GM12872 (cell line): ENCODE measurements at regions not wholly inside any gene's neighbourhood (a gene's known extent, or its start where the extent isn't known, plus 50 kb on each side); places are given as distances from the start of the nearest gene placed in this dataset.

ENCODE experiments used
- TF ChIP-seq, protein P1 (sequence below): IDR thresholded peaks from 3 replicates; pipeline ENCODE4 v1.5.1; 2011; ENCODE audit warnings: low read depth, mild to moderate bottlenecking, low read length, moderate library complexity; ENCODE audit not compliant: insufficient read depth

GRCh38 chr20:16844406-16844805 lies 96.2 kb downstream of the OTOR start:
- TF ChIP-seq, protein P1, sequence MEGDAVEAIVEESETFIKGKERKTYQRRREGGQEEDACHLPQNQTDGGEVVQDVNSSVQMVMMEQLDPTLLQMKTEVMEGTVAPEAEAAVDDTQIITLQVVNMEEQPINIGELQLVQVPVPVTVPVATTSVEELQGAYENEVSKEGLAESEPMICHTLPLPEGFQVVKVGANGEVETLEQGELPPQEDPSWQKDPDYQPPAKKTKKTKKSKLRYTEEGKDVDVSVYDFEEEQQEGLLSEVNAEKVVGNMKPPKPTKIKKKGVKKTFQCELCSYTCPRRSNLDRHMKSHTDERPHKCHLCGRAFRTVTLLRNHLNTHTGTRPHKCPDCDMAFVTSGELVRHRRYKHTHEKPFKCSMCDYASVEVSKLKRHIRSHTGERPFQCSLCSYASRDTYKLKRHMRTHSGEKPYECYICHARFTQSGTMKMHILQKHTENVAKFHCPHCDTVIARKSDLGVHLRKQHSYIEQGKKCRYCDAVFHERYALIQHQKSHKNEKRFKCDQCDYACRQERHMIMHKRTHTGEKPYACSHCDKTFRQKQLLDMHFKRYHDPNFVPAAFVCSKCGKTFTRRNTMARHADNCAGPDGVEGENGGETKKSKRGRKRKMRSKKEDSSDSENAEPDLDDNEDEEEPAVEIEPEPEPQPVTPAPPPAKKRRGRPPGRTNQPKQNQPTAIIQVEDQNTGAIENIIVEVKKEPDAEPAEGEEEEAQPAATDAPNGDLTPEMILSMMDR = no peak

GRCh38 chr20:16846006-16846405 lies 97.8 kb downstream of the OTOR start:
- TF ChIP-seq, protein P1 = no peak

DNA sequence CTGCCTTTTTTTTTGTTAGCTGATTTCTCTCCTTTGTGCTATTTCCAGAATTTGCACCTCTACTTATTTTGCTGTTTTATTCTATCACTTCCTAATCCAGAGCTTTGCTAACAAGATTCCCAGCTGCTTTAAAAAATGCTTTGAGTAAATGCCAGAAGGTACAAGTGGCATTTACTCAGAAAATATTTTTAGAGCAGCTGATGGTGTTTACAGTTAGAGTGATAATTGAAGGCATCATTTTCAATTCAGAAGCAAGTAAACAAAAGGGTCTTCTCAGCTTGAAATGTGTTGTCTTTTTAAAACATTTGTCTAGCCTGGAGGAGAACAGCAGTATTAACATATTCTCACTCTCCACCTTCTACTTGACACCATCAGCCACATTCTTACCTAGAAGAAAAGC lies 99.9 kb downstream of the OTOR start:
- TF ChIP-seq, protein P1 = no peak

- TF ChIP-seq, protein P1 = no peak
Observed at GRCh38 chr20:16848526-16848925, 100.4 kb downstream of the OTOR start.

DNA sequence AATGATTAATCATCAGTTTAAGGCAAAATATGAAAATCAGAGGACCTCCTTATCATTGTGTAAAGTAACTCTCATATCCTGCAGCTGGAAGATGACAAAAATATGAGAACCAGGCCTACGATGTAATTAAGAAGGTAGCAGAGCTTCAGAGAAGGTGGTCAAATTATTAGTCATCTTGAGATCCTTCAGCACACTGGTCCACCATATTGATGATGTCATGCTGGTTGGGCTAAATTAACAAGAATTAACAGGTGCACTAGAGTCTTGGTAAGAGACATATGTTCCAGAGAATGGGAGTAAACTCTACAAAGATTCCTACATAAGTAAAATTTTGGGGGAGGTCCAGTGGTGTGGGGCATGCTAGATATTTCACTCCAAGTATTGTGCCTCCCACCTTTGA lies 112.8 kb downstream of the OTOR start:
- TF ChIP-seq, protein P1 = no peak

GRCh38 chr20:16861708-16862107 lies 113.5 kb downstream of the OTOR start:
- TF ChIP-seq, protein P1 = no peak

DNA sequence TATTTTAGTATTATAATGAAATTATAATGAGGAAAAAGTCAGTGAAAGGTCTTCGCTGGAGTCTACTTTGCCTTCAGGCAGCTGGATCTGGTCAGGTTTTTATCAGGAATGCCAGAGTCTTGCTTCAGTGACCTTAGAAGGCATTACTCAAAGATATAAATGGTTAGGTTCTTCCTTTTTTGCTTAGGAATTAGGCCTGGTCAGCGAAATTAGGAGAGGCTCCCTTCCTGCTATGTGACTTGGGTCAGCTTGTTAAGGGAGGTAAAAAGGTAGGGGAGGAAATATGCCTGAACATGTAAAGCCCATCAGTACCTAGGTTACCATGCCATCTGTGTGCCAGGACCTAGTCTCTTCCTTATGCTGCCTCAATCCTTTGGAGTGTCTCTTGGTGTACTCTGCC lies 115.1 kb downstream of the OTOR start:
- TF ChIP-seq, protein P1 = no peak

- TF ChIP-seq, protein P1 = no peak
Observed at GRCh38 chr20:16864069-16864468, 115.9 kb downstream of the OTOR start.
